Ovary (tissue), 7 donors: ENCODE measurements at regions not wholly inside any gene's neighbourhood (a gene's known extent, or its start where the extent isn't known, plus 50 kb on each side); places are given as distances from the start of the nearest gene placed in this dataset.

Experiments
- DNase-seq, 5 donors: peaks; one replicate each; pipeline ENCODE4 v3.0.0-alpha.2; 2019 to 2020
- H3K27ac ChIP-seq, 2 donors: fragments of 200-600 bp; one replicate each; pipeline versions ENCODE4 v1.5.1 to v1.8.0; 2019 to 2022
- H3K27me3 ChIP-seq: fragments of 200-600 bp; one replicate; pipeline ENCODE4 v1.8.0; 2022
- H3K36me3 ChIP-seq: fragments of 200-600 bp; sonication (generic); one replicate; pipeline ENCODE4 v1.5.1; 2019
- H3K4me1 ChIP-seq: one replicate; pipeline ENCODE4 v1.8.1; 2013; ENCODE audit warnings: mild to moderate bottlenecking, moderate library complexity; ENCODE audit not compliant: insufficient read depth
- H3K4me3 ChIP-seq: fragments of 200-600 bp; sonication (generic); one replicate; pipeline ENCODE4 v1.5.1; 2017
- H3K9me3 ChIP-seq, 2 donors: fragments of 200-600 bp in 1 of 2; sonication (generic) in 1 of 2; one replicate each; pipeline versions ENCODE4 v1.5.1 to v1.8.1; 2013 to 2019; ENCODE audit warnings: mild to moderate bottlenecking in 1 of 2, moderate library complexity in 1 of 2
- CTCF ChIP-seq, 3 donors: fragments of 450-650 bp in 2 of 3; fragments of 200-600 bp in 1 of 3; IDR thresholded peaks; one replicate each; pipeline versions ENCODE4 v1.5.1 to v1.8.0; 2016 to 2022; ENCODE audit warnings: antibody characterized with exemption in 3 of 3, mild to moderate bottlenecking in 1 of 3
- EP300 ChIP-seq: sonication (generic); formaldehyde crosslinking; IDR thresholded peaks from one replicate; pipeline ENCODE4 v1.6.1; 2017; ENCODE audit warnings: antibody characterized with exemption
- POLR2A ChIP-seq: fragments of 450-650 bp; IDR thresholded peaks from one replicate; pipeline ENCODE4 v1.6.1; 2017; ENCODE audit warnings: antibody characterized with exemption, mild to moderate bottlenecking, moderate library complexity
- WGBS, 3 donors: extraction: QIAGEN DNeasy Blood & Tissue Kit in 1 of 3; methylation state at CpG; one replicate each; pipeline versions ENCODE4 v1.1.5 to v1.1.7; 2013 to 2017; 5-methylcytosine and 5-hydroxymethylcytosine counted together
- intact Hi-C, 4 donors: fragments of 100-400 bp; cut with DNase I; formaldehyde crosslinking; loops; one replicate each; pipeline versions ENCODE4 v1.11.0 to v1.15.1; 2022 to 2023
- donor health status: DM: no; HTN: no; CAD: no; lungs with moderate emphysema.
- donor health status: DM: no; HTN: no; CAD: no.
- donor health status: Bipolar disorder and iron deficiency.
- donor health status: DM: no; HTN: no; CAD: no.
- donor health status: DM: yes; HTN: yes; CAD: no.

- WGBS, 3 donors: 82 to 94% (median 90%) methylated on average over 4 of the region's 4 CpGs
- Histone ChIP-seq H3K36me3 (no peaks in the 10 kb centered on the region), H3K27me3 (no peaks in the 10 kb centered on the region), H3K4me1 (no peaks in the 10 kb centered on the region), H3K27ac (no peak overlapping the region), H3K9me3 (no peaks in the 10 kb centered on the region), H3K4me3 (no peak overlapping the region)
- TF ChIP-seq CTCF (IDR thresholded peaks at IDR 0.05) (no peak), POLR2A (no peak), EP300 (no peak)
- DNase-seq: no peak
- intact Hi-C loops: no loop called here
Observed at GRCh38 chr11:19644316-19644715, 68.3 kb upstream of the NAV2 start.

GRCh38 chr11:19642185-19643158 lies 70.2 kb upstream of the NAV2 start:
- no peak overlapping the region for H3K4me3 ChIP-seq
- no peaks in the 10 kb centered on the region for H3K27me3 ChIP-seq
- H3K27ac ChIP-seq: no peak overlapping the region
- no peaks in the 10 kb centered on the region for H3K36me3 ChIP-seq
- no peaks in the 10 kb centered on the region for H3K4me1 ChIP-seq
- 51 to 63% (median 60%) methylated on average over 6 of the region's 6 CpGs for WGBS, 3 donors
- TF ChIP-seq CTCF (IDR thresholded peaks at IDR 0.05) (no peak), EP300 (no peak), POLR2A (no peak)
- DNase-seq: no peak
- no peaks in the 10 kb centered on the region for H3K9me3 ChIP-seq
- intact Hi-C loops: no loop called here

GRCh38 chr11:19639603-19640105 lies 73.0 kb upstream of the NAV2 start:
- Histone ChIP-seq H3K36me3 (no peaks in the 10 kb centered on the region), H3K27ac (no peak overlapping the region), H3K27me3 (no peaks in the 10 kb centered on the region), H3K4me1 (no peaks in the 10 kb centered on the region), H3K4me3 (no peak overlapping the region), H3K9me3 (no peaks in the 10 kb centered on the region)
- intact Hi-C loops: no loop called here
- no peak for DNase-seq
- no peak for TF ChIP-seq EP300
- TF ChIP-seq CTCF (IDR thresholded peaks at IDR 0.05): no peak
- no peak for TF ChIP-seq POLR2A
- WGBS, 3 donors: 87 to 91% (median 88%) methylated on average over 6 of the region's 6 CpGs

GRCh38 chr11:19635332-19635731 lies 77.3 kb upstream of the NAV2 start:
- Histone ChIP-seq H3K27me3 (no peaks in the 10 kb centered on the region), H3K4me3 (no peak overlapping the region), H3K27ac (no peak overlapping the region), H3K36me3 (no peaks in the 10 kb centered on the region), H3K4me1 (no peaks in the 10 kb centered on the region), H3K9me3 (no peaks in the 10 kb centered on the region)
- no peak for DNase-seq
- WGBS, 3 donors: 91 to 94% (median 92%) methylated on average over 3 of the region's 3 CpGs
- no peak for TF ChIP-seq EP300
- TF ChIP-seq POLR2A: no peak
- no peak for TF ChIP-seq CTCF (IDR thresholded peaks at IDR 0.05)
- intact Hi-C loops: no loop called here
